ENCODE measurements at regions not wholly inside any gene's neighbourhood (a gene's known extent, or its start where the extent isn't known, plus 50 kb on each side); places are given as distances from the start of the nearest gene placed in this dataset.

DNA sequence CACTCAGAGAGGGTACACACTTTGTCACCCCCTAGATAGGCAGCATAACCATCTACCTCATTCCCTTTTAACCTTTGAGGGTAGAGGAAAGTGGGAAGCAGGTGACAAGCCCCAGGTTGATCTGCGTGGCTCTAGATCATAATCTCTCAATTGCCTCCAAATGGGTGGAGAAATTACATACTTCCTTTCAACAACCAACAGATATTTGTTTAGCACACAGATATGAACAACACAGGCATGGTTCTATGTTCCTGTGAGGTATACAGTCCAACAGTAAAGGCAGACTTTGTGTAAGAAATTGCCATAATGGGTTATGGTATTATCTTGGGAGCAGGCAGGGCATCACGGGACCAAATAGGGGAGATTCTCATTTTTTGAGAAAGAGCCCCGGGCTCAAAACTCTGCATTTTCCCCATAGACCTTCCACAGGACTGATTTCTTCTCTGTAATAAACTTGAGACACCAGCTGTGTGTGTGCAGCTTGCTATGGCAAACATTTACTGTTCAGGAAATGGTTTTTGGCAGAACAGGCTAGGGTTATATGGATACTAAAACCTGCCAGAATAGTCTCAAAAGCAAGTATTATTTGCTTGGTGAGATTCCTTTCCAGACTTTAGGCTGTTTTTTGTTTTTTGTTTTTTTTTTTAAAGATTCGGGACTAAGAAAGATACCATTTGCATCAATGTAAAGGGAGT, 126.2 kb downstream of the CD164 start:
- Histone ChIP-seq H3K79me2 (replicated peaks; ENCODE audit: insufficient read depth) (no peaks in the 10 kb centered on the region), H2AFZ (no peak overlapping the region), H3K27me3 (ENCODE audit: insufficient read depth) (no peaks in the 10 kb centered on the region), H3K4me2 (no peak overlapping the region), H3K4me3 (no peak overlapping the region), H3F3A (replicated peaks; ENCODE audit: low read depth) (no peaks in the 10 kb centered on the region), H3K36me3 (ENCODE audit: insufficient read depth) (no peaks in the 10 kb centered on the region), H3K9me2 (ENCODE audit: insufficient read depth) (no peaks in the 10 kb centered on the region), H3K4me1 (ENCODE audit: insufficient read depth) (peaks cover 6% of the 10 kb centered on the region; the same call in 1 of the 2 replicates), H4K20me1 (replicated peaks; ENCODE audit: insufficient read depth) (no peaks in the 10 kb centered on the region), H3K27ac (ENCODE audit: low read depth) (no peak overlapping the region)
- H3K4me1 Mint-ChIP-seq = peaks cover 6% of the 10 kb centered on the region
- no peak for TF ChIP-seq ZNF114 (CRISPR knock-in tag; IDR thresholded peaks at IDR 0.05)
- TF ChIP-seq EZH2 (IDR thresholded peaks at IDR 0.05; ENCODE audit: low read depth, unreplicated experiment) = no peak
- TF ChIP-seq ZNF331 (CRISPR knock-in tag; IDR thresholded peaks at IDR 0.05; ENCODE audit: low read depth) = no peak
- TF ChIP-seq NANOG (IDR thresholded peaks at IDR 0.05; ENCODE audit: borderline replicate concordance) = no peak
- no peak for TF ChIP-seq CREB1 (CRISPR knock-in tag; IDR thresholded peaks at IDR 0.05; ENCODE audit: low read depth)
- TF ChIP-seq, protein P1, sequence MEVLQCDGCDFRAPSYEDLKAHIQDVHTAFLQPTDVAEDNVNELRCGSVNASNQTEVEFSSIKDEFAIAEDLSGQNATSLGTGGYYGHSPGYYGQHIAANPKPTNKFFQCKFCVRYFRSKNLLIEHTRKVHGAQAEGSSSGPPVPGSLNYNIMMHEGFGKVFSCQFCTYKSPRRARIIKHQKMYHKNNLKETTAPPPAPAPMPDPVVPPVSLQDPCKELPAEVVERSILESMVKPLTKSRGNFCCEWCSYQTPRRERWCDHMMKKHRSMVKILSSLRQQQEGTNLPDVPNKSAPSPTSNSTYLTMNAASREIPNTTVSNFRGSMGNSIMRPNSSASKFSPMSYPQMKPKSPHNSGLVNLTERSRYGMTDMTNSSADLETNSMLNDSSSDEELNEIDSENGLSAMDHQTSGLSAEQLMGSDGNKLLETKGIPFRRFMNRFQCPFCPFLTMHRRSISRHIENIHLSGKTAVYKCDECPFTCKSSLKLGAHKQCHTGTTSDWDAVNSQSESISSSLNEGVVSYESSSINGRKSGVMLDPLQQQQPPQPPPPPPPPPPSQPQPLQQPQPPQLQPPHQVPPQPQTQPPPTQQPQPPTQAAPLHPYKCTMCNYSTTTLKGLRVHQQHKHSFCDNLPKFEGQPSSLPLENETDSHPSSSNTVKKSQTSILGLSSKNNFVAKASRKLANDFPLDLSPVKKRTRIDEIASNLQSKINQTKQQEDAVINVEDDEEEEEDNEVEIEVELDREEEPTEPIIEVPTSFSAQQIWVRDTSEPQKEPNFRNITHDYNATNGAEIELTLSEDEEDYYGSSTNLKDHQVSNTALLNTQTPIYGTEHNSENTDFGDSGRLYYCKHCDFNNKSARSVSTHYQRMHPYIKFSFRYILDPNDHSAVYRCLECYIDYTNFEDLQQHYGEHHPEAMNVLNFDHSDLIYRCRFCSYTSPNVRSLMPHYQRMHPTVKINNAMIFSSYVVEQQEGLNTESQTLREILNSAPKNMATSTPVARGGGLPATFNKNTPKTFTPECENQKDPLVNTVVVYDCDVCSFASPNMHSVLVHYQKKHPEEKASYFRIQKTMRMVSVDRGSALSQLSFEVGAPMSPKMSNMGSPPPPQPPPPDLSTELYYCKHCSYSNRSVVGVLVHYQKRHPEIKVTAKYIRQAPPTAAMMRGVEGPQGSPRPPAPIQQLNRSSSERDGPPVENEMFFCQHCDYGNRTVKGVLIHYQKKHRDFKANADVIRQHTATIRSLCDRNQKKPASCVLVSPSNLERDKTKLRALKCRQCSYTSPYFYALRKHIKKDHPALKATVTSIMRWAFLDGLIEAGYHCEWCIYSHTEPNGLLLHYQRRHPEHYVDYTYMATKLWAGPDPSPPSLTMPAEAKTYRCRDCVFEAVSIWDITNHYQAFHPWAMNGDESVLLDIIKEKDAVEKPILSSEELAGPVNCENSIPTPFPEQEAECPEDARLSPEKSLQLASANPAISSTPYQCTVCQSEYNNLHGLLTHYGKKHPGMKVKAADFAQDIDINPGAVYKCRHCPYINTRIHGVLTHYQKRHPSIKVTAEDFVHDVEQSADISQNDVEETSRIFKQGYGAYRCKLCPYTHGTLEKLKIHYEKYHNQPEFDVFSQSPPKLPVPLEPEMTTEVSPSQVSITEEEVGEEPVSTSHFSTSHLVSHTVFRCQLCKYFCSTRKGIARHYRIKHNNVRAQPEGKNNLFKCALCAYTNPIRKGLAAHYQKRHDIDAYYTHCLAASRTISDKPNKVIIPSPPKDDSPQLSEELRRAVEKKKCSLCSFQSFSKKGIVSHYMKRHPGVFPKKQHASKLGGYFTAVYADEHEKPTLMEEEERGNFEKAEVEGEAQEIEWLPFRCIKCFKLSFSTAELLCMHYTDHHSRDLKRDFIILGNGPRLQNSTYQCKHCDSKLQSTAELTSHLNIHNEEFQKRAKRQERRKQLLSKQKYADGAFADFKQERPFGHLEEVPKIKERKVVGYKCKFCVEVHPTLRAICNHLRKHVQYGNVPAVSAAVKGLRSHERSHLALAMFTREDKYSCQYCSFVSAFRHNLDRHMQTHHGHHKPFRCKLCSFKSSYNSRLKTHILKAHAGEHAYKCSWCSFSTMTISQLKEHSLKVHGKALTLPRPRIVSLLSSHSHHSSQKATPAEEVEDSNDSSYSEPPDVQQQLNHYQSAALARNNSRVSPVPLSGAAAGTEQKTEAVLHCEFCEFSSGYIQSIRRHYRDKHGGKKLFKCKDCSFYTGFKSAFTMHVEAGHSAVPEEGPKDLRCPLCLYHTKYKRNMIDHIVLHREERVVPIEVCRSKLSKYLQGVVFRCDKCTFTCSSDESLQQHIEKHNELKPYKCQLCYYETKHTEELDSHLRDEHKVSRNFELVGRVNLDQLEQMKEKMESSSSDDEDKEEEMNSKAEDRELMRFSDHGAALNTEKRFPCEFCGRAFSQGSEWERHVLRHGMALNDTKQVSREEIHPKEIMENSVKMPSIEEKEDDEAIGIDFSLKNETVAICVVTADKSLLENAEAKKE (CRISPR knock-in tag; IDR thresholded peaks at IDR 0.05) = no peak
- TF ChIP-seq ETS1 (IDR thresholded peaks at IDR 0.05) = no peak
- TF ChIP-seq, protein P2, sequence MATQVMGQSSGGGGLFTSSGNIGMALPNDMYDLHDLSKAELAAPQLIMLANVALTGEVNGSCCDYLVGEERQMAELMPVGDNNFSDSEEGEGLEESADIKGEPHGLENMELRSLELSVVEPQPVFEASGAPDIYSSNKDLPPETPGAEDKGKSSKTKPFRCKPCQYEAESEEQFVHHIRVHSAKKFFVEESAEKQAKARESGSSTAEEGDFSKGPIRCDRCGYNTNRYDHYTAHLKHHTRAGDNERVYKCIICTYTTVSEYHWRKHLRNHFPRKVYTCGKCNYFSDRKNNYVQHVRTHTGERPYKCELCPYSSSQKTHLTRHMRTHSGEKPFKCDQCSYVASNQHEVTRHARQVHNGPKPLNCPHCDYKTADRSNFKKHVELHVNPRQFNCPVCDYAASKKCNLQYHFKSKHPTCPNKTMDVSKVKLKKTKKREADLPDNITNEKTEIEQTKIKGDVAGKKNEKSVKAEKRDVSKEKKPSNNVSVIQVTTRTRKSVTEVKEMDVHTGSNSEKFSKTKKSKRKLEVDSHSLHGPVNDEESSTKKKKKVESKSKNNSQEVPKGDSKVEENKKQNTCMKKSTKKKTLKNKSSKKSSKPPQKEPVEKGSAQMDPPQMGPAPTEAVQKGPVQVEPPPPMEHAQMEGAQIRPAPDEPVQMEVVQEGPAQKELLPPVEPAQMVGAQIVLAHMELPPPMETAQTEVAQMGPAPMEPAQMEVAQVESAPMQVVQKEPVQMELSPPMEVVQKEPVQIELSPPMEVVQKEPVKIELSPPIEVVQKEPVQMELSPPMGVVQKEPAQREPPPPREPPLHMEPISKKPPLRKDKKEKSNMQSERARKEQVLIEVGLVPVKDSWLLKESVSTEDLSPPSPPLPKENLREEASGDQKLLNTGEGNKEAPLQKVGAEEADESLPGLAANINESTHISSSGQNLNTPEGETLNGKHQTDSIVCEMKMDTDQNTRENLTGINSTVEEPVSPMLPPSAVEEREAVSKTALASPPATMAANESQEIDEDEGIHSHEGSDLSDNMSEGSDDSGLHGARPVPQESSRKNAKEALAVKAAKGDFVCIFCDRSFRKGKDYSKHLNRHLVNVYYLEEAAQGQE (IDR thresholded peaks at IDR 0.05; ENCODE audit: unreplicated experiment) = no peak
- H3K9me3 Mint-ChIP-seq = peaks cover 4% of the 10 kb centered on the region; the same call in 2 of the 3 replicates
- DNase-seq (ENCODE audit: low spot score) = no peak
- ATAC-seq = no peak
- H3K36me3 Mint-ChIP-seq (ENCODE audit: low read depth) = peaks cover 6% of the 10 kb centered on the region; the same call in 1 of the 3 replicates
- no peak overlapping the region for H3K4me3 Mint-ChIP-seq
- no peak overlapping the region for H3K27ac Mint-ChIP-seq
- no peaks in the 10 kb centered on the region for H3K27me3 Mint-ChIP-seq (ENCODE audit: insufficient read depth, low read depth, poor library complexity)
